DOHH2 (cell line): ENCODE measurements at regions not wholly inside any gene's neighbourhood (a gene's known extent, or its start where the extent isn't known, plus 50 kb on each side); places are given as distances from the start of the nearest gene placed in this dataset.

Source experiments
- H3F3A ChIP-seq: fragments of 200-600 bp; sonication (generic), shearing (Covaris generic); 2 replicates; pipeline ENCODE4 v1.6.0; 2016; ENCODE audit warnings: antibody characterized with exemption, mild to moderate bottlenecking; ENCODE audit not compliant: control insufficient read depth, insufficient read depth
- H3K27ac ChIP-seq: fragments of 200-600 bp; sonication (generic); 2 replicates; pipeline ENCODE4 v1.5.1; 2014; ENCODE audit warnings: low read depth, mild to moderate bottlenecking, low read length, moderate library complexity
- H3K27me3 ChIP-seq: fragments of 200-600 bp; sonication (generic); 2 replicates; pipeline ENCODE4 v1.6.1; 2014; ENCODE audit warnings: mild to moderate bottlenecking, low read length, mixed read lengths; ENCODE audit not compliant: control insufficient read depth
- H3K36me3 ChIP-seq: fragments of 200-600 bp; sonication (generic); 2 replicates; pipeline ENCODE4 v1.6.1; 2014; ENCODE audit warnings: mild to moderate bottlenecking, low read length, moderate library complexity, mixed read lengths; ENCODE audit not compliant: control insufficient read depth
- H3K4me1 ChIP-seq: fragments of 200-600 bp; sonication (generic); 2 replicates; pipeline ENCODE4 v1.6.1; 2014; ENCODE audit warnings: mild to moderate bottlenecking, low read length, mixed read lengths; ENCODE audit not compliant: control insufficient read depth
- H3K4me2 ChIP-seq: fragments of 200-600 bp; sonication (generic); 2 replicates; pipeline ENCODE4 v1.6.0; 2014; ENCODE audit warnings: mild to moderate bottlenecking, low read length, moderate library complexity
- H3K4me3 ChIP-seq: fragments of 200-600 bp; sonication (generic); 2 replicates; pipeline ENCODE4 v1.5.1; 2014; ENCODE audit warnings: mild to moderate bottlenecking, low read length, mixed read lengths
- H3K79me2 ChIP-seq: fragments of 200-600 bp; sonication (generic); 2 replicates; pipeline ENCODE4 v1.6.1; 2014; ENCODE audit warnings: mild to moderate bottlenecking, low read length, mixed read lengths; ENCODE audit not compliant: control insufficient read depth
- H3K9me2 ChIP-seq: fragments of 200-600 bp; sonication (generic); replicated peaks from 2 replicates; pipeline ENCODE4 v1.6.1; 2014; ENCODE audit warnings: mild to moderate bottlenecking, low read length, mixed read lengths; ENCODE audit not compliant: control insufficient read depth
- H3K9me3 ChIP-seq: fragments of 200-600 bp; sonication (generic); 2 replicates; pipeline ENCODE4 v1.6.1; 2014; ENCODE audit warnings: antibody characterized with exemption, low read length, mixed read lengths; ENCODE audit not compliant: control insufficient read depth, insufficient read depth
- H4K20me1 ChIP-seq: fragments of 200-600 bp; sonication (generic); 2 replicates; pipeline ENCODE4 v1.6.0; 2014; ENCODE audit warnings: low read depth, mild to moderate bottlenecking, antibody characterized with exemption, low read length, moderate library complexity; ENCODE audit not compliant: control insufficient read depth, insufficient read depth
- CTCF ChIP-seq: fragments of 200-600 bp; sonication (generic); IDR thresholded peaks from one replicate; pipeline ENCODE4 v1.5.1; 2014; ENCODE audit warnings: antibody characterized with exemption, mild to moderate bottlenecking, low read depth, low read length; ENCODE audit not compliant: poor library complexity, severe bottlenecking
- EZH2phosphoT487 ChIP-seq: fragments of 200-600 bp; sonication (generic); IDR thresholded peaks from 2 replicates; pipeline ENCODE4 v1.6.1; 2017; ENCODE audit warnings: borderline replicate concordance, mild to moderate bottlenecking, antibody characterized with exemption, low read length, moderate library complexity, mixed read lengths

- TF ChIP-seq CTCF (no peak), EZH2phosphoT487 (no peak)
Measured at GRCh38 chr18:1232867-1233266, 328.2 kb downstream of the ADCYAP1 start.

GRCh38 chr18:1240701-1241100 is 336.0 kb downstream of the ADCYAP1 start:
- no peaks in the 10 kb centered on the region for H3K36me3 ChIP-seq
- H3K9me2 ChIP-seq: no peaks in the 10 kb centered on the region
- H3K4me2 ChIP-seq: no peak overlapping the region
- H3K27ac ChIP-seq: no peak overlapping the region
- H3K9me3 ChIP-seq: no peaks in the 10 kb centered on the region
- H3F3A ChIP-seq: no peaks in the 10 kb centered on the region
- H4K20me1 ChIP-seq: no peaks in the 10 kb centered on the region
- H3K4me1 ChIP-seq: no peaks in the 10 kb centered on the region
- H3K27me3 ChIP-seq: no peaks in the 10 kb centered on the region
- no peaks in the 10 kb centered on the region for H3K79me2 ChIP-seq
- no peak overlapping the region for H3K4me3 ChIP-seq
- TF ChIP-seq EZH2phosphoT487 (no peak), CTCF (no peak)

More at GRCh38 chr18:1232867-1233266, 328.2 kb downstream of the ADCYAP1 start:
- Histone ChIP-seq H3K27me3 (no peaks in the 10 kb centered on the region), H3K4me2 (no peak overlapping the region), H3K79me2 (no peaks in the 10 kb centered on the region), H3F3A (no peaks in the 10 kb centered on the region), H3K4me3 (no peak overlapping the region), H4K20me1 (no peaks in the 10 kb centered on the region), H3K36me3 (no peaks in the 10 kb centered on the region), H3K9me3 (no peaks in the 10 kb centered on the region), H3K4me1 (no peaks in the 10 kb centered on the region), H3K27ac (no peak overlapping the region), H3K9me2 (no peaks in the 10 kb centered on the region)

- no peaks in the 10 kb centered on the region for H3K4me1 ChIP-seq
- no peaks in the 10 kb centered on the region for H3K27me3 ChIP-seq
- H3K9me2 ChIP-seq: no peaks in the 10 kb centered on the region
- H3K36me3 ChIP-seq: no peaks in the 10 kb centered on the region
- no peak overlapping the region for H3K4me3 ChIP-seq
- no peaks in the 10 kb centered on the region for H3K79me2 ChIP-seq
- no peaks in the 10 kb centered on the region for H3K9me3 ChIP-seq
- no peaks in the 10 kb centered on the region for H3F3A ChIP-seq
- TF ChIP-seq CTCF: no peak
- no peak for TF ChIP-seq EZH2phosphoT487
- no peak overlapping the region for H3K4me2 ChIP-seq
- H4K20me1 ChIP-seq: no peaks in the 10 kb centered on the region
- H3K27ac ChIP-seq: no peak overlapping the region
Measured at GRCh38 chr18:1244397-1245122, 339.9 kb downstream of the ADCYAP1 start.
